Neural cell (in vitro differentiated cells): ENCODE measurements at regions not wholly inside any gene's neighbourhood (a gene's known extent, or its start where the extent isn't known, plus 50 kb on each side); places are given as distances from the start of the nearest gene placed in this dataset.

ENCODE experiments used
- EP300 ChIP-seq: fragments of 450-650 bp; conservative IDR thresholded peaks from 2 replicates; pipeline ENCODE4 v1.6.1; 2014; ENCODE audit warnings: antibody characterized with exemption, mild to moderate bottlenecking, moderate library complexity; ENCODE audit not compliant: poor library complexity, severe bottlenecking
- MXI1 ChIP-seq: fragments of 450-650 bp; conservative IDR thresholded peaks from 2 replicates; pipeline ENCODE4 v1.6.1; 2014; ENCODE audit warnings: antibody characterized with exemption, mild to moderate bottlenecking; ENCODE audit not compliant: poor library complexity, severe bottlenecking
- POLR2AphosphoS5 ChIP-seq: IDR thresholded peaks from 2 replicates; pipeline ENCODE4 v1.6.1; 2012
- RAD21 ChIP-seq: fragments of 450-650 bp; conservative IDR thresholded peaks from 2 replicates; pipeline ENCODE4 v1.6.1; 2014; ENCODE audit warnings: antibody characterized with exemption, mild to moderate bottlenecking, moderate library complexity
- SMC3 ChIP-seq: fragments of 450-650 bp; conservative IDR thresholded peaks from 2 replicates; pipeline ENCODE4 v1.6.1; 2014; ENCODE audit warnings: antibody characterized with exemption, mild to moderate bottlenecking, moderate library complexity; ENCODE audit not compliant: poor library complexity
- TAF1 ChIP-seq: IDR thresholded peaks from 2 replicates; pipeline ENCODE4 v1.6.1; 2012; ENCODE audit warnings: low read depth
- TF ChIP-seq, protein P1 (sequence below): fragments of 450-650 bp; IDR thresholded peaks from 2 replicates; pipeline ENCODE4 v1.5.1; 2014; ENCODE audit warnings: antibody characterized with exemption, mild to moderate bottlenecking, moderate library complexity; ENCODE audit not compliant: poor library complexity, severe bottlenecking

DNA sequence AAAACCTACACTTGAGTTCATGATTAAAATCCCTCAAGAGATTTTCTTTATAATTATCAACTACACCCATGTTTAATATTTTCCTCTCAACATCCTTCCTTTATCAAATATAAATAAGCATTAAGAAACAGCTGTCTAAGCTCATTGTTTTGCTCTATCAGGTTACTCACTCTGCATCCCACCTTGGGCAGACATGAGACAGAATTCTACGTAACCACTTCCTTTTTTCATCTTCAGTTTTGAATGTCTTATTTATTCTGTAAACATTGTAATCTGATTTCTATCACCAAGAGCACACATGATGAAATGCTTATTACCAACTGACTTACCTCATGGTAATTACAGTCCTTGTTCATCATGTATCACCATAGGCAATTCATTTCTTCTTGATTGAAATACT is 1256.6 kb upstream of the ATXN8OS start:
- TF ChIP-seq, protein P1, sequence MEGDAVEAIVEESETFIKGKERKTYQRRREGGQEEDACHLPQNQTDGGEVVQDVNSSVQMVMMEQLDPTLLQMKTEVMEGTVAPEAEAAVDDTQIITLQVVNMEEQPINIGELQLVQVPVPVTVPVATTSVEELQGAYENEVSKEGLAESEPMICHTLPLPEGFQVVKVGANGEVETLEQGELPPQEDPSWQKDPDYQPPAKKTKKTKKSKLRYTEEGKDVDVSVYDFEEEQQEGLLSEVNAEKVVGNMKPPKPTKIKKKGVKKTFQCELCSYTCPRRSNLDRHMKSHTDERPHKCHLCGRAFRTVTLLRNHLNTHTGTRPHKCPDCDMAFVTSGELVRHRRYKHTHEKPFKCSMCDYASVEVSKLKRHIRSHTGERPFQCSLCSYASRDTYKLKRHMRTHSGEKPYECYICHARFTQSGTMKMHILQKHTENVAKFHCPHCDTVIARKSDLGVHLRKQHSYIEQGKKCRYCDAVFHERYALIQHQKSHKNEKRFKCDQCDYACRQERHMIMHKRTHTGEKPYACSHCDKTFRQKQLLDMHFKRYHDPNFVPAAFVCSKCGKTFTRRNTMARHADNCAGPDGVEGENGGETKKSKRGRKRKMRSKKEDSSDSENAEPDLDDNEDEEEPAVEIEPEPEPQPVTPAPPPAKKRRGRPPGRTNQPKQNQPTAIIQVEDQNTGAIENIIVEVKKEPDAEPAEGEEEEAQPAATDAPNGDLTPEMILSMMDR, result no peak
- TF ChIP-seq POLR2AphosphoS5 (no peak), TAF1 (no peak), RAD21 (no peak), MXI1 (no peak), EP300 (no peak), SMC3 (no peak)
